ENCODE measurements at regions not wholly inside any gene's neighbourhood (a gene's known extent, or its start where the extent isn't known, plus 50 kb on each side); places are given as distances from the start of the nearest gene placed in this dataset.

DNA sequence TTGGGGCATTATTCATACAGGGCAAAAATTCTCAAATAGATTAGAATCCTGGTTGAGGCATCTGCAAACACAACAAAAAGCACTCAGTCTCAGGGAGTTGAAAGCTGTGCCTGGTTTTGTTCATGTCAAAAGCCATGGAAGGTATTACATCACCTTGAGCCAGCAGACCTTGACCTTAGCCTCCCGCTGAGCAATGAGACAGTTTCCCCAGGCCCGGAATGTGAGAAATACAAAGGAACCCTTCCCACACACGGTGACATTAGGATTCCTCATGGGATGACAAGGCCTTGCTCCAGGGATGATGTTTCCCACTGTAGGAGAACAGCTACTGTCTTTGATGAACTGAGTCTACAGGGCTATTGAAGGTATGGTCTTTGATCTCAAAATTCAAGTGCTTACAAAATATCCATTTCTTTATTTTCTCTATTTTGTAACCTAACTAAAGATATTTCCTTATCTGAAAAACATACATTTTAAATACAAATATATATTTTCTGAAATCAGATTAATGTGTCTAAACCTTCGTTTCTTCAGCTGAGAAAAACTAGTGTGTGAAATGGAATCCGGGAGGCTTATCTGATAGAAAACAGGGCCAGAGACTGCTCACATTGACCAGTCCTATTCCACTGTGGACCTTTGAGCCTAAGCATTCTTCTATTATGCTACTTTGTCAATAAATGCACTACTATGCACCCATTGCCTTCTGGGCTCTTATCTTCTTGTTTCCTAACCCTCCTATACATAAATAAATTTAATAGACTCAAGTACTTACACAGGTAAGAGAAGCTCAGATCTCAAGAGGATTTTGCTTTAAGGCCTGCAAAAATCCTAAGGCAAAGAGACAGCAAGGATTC lies 298.2 kb downstream of the KBTBD8 start:
- TF ChIP-seq ATF3 (CRISPR knock-in tag; conservative IDR thresholded peaks at IDR 0.05) (no peak), CTCF (IDR thresholded peaks at IDR 0.05) (no peak)

Data from WTC11 (cell line).